HEK293T (cell line): ENCODE measurements at regions not wholly inside any gene's neighbourhood (a gene's known extent, or its start where the extent isn't known, plus 50 kb on each side); places are given as distances from the start of the nearest gene placed in this dataset.

Experiments used
- CTCF ChIA-PET: fragments of 350-600 bp; formaldehyde crosslinking; extraction: SDS; loops from one replicate; lab custom pipeline; 2021; ENCODE audit warnings: antibody characterized with exemption, inconsistent platforms; lab: Yijun Ruan, JAX
- POLR2A ChIA-PET: fragments of 350-600 bp; formaldehyde crosslinking; extraction: SDS; loops from one replicate; lab custom pipeline; 2020; ENCODE audit warnings: antibody characterized with exemption, inconsistent platforms; lab: Yijun Ruan, JAX
- DNase-seq: peaks from one replicate; pipeline ENCODE4 v3.0.0; 2012; ENCODE audit warnings: mixed read lengths; ENCODE audit errors: extremely low spot score
- ARNT ChIP-seq: fragments of 450-650 bp; IDR thresholded peaks from 2 replicates; pipeline ENCODE4 v1.6.1; 2017; ENCODE audit warnings: mild to moderate bottlenecking
- BHLHE40 ChIP-seq: fragments of 450-650 bp; IDR thresholded peaks from 2 replicates; pipeline ENCODE4 v1.6.1; 2016; ENCODE audit warnings: mild to moderate bottlenecking, moderate library complexity, borderline replicate concordance
- ELF4 ChIP-seq: fragments of 450-650 bp; IDR thresholded peaks from 2 replicates; pipeline ENCODE4 v1.6.1; 2017; ENCODE audit warnings: antibody characterized with exemption
- FOXA1 ChIP-seq: fragments of 450-650 bp; IDR thresholded peaks from 2 replicates; pipeline ENCODE4 v1.6.1; 2016; ENCODE audit warnings: mild to moderate bottlenecking
- FOXK2 ChIP-seq: fragments of 450-650 bp; IDR thresholded peaks from 2 replicates; pipeline ENCODE4 v1.6.1; 2016; ENCODE audit warnings: mild to moderate bottlenecking
- FOXM1 ChIP-seq: fragments of 450-650 bp; IDR thresholded peaks from 2 replicates; pipeline ENCODE4 v1.6.1; 2017; ENCODE audit warnings: mild to moderate bottlenecking, borderline replicate concordance
- HDGF ChIP-seq: fragments of 450-650 bp; IDR thresholded peaks from 2 replicates; pipeline ENCODE4 v1.6.1; 2017; ENCODE audit warnings: antibody characterized with exemption, borderline replicate concordance
- L3MBTL2 ChIP-seq: fragments of 450-650 bp; conservative IDR thresholded peaks from 2 replicates; pipeline ENCODE4 v1.6.1; 2016; ENCODE audit warnings: mild to moderate bottlenecking
- LEF1 ChIP-seq: fragments of 450-650 bp; IDR thresholded peaks from 2 replicates; pipeline ENCODE4 v1.6.1; 2017; ENCODE audit warnings: mild to moderate bottlenecking, borderline replicate concordance
- NFRKB ChIP-seq: fragments of 450-650 bp; IDR thresholded peaks from 2 replicates; pipeline ENCODE4 v1.6.1; 2016; ENCODE audit warnings: mild to moderate bottlenecking, moderate library complexity
- SP1 ChIP-seq: fragments of 450-650 bp; IDR thresholded peaks from 2 replicates; pipeline ENCODE4 v1.6.1; 2017
- ZNF384 ChIP-seq: fragments of 450-650 bp; IDR thresholded peaks from 2 replicates; pipeline ENCODE4 v1.6.1; 2016
- TF ChIP-seq, protein P1 (sequence below): fragments of 450-650 bp; IDR thresholded peaks from 2 replicates; pipeline ENCODE4 v1.6.1; 2016

DNA sequence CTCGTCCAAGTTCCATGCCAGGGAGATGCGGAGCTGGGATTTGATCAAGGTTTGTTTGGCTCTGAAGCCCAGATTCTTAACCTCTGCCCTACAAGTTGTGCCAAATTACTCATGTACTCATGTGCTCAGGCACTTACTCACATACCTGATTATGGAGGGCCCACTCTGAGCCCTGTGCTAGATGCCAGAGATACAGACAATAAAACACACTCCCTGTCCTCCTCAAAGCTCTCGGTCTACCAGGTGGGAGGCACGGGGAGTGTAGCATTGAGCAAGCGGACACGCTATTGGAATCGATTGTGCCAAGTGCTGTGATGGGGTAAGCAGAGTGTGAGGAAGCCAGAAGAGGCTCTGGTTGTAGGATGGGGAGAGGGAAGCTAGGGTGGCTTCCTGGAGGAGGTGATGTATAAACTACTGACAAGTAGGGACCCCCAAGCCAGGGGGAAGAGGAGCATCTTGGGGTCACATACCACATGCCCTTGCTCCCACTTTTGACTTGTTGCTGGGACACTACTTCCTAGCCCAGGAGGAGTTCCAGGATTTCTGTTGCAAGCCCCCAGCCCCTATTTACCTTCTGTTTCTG lies 49.8 kb upstream of the IFNLR1 start:
- no peak for DNase-seq
- no peak for TF ChIP-seq LEF1
- TF ChIP-seq HDGF, result no peak
- no peak for TF ChIP-seq BHLHE40
- no peak for TF ChIP-seq FOXK2
- TF ChIP-seq ARNT, result no peak
- TF ChIP-seq, protein P1, sequence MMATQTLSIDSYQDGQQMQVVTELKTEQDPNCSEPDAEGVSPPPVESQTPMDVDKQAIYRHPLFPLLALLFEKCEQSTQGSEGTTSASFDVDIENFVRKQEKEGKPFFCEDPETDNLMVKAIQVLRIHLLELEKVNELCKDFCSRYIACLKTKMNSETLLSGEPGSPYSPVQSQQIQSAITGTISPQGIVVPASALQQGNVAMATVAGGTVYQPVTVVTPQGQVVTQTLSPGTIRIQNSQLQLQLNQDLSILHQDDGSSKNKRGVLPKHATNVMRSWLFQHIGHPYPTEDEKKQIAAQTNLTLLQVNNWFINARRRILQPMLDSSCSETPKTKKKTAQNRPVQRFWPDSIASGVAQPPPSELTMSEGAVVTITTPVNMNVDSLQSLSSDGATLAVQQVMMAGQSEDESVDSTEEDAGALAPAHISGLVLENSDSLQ, result no peak
- TF ChIP-seq ZNF384, result no peak
- no peak for TF ChIP-seq SP1
- TF ChIP-seq NFRKB, result no peak
- TF ChIP-seq FOXA1, result no peak
- no peak for TF ChIP-seq L3MBTL2
- TF ChIP-seq ELF4, result no peak
- TF ChIP-seq FOXM1, result no peak
- POLR2A ChIA-PET, result interaction anchor here (0.6 kb wide), 1 partner anchor 74 kb away, joined by 3 read pairs; no protein-coding TSS in a partner anchor
- CTCF ChIA-PET, result no interaction called here
